ENCODE measurements at regions not wholly inside any gene's neighbourhood (a gene's known extent, or its start where the extent isn't known, plus 50 kb on each side); places are given as distances from the start of the nearest gene placed in this dataset.

DNA sequence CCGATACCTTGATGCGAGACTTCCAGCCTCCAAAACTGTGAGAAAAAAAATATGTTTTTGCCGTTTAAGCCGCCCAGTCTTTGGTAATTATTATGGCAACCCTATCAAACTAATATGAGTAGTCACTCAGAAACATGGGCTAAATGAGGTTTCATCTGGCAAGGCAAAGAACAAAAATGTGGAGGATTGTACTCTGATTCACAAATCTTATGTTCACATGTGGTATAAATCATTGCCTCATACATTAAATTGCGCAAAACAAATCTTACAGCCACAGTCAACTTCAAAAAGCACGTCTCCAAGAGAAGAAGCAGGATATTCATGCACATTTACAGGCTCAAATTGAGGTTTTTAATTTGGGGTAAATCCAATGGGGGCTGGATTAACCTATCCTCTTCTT is 1435.4 kb upstream of the LRRTM1 start:
- Histone ChIP-seq H3K4me3 (no peak overlapping the region), H3K27me3 (no peaks in the 10 kb centered on the region), H3K36me3 (no peaks in the 10 kb centered on the region), H3K27ac (no peak overlapping the region), H3K4me1 (no peaks in the 10 kb centered on the region), H3K9me3 (no peaks in the 10 kb centered on the region)
- DNase-seq, result no peak
- no peak for TF ChIP-seq CTCF (IDR thresholded peaks at IDR 0.05)
- TF ChIP-seq POLR2A (IDR thresholded peaks at IDR 0.05), result no peak

- Histone ChIP-seq H3K27ac (no peak overlapping the region), H3K36me3 (no peaks in the 10 kb centered on the region), H3K4me1 (no peaks in the 10 kb centered on the region)
Measured at GRCh38 chr2:81734981-81735380, 1430.4 kb upstream of the LRRTM1 start.

GRCh38 chr2:81714817-81715216 is 1410.3 kb upstream of the LRRTM1 start:
- Histone ChIP-seq H3K27ac (no peak overlapping the region), H3K36me3 (no peaks in the 10 kb centered on the region), H3K4me3 (no peak overlapping the region), H3K4me1 (no peaks in the 10 kb centered on the region), H3K9me3 (no peaks in the 10 kb centered on the region), H3K27me3 (no peaks in the 10 kb centered on the region)
- no peak for DNase-seq
- TF ChIP-seq POLR2A (IDR thresholded peaks at IDR 0.05) (no peak), CTCF (IDR thresholded peaks at IDR 0.05) (no peak)

More at GRCh38 chr2:81734981-81735380, 1430.4 kb upstream of the LRRTM1 start:
- TF ChIP-seq POLR2A (IDR thresholded peaks at IDR 0.05) (no peak), CTCF (IDR thresholded peaks at IDR 0.05) (no peak)
- Histone ChIP-seq H3K4me3 (no peak overlapping the region), H3K9me3 (no peaks in the 10 kb centered on the region), H3K27me3 (no peaks in the 10 kb centered on the region)
- DNase-seq, result no peak

GRCh38 chr2:81706856-81707255 is 1402.3 kb upstream of the LRRTM1 start:
- Histone ChIP-seq H3K4me3 (no peak overlapping the region), H3K27ac (no peak overlapping the region), H3K36me3 (no peaks in the 10 kb centered on the region), H3K27me3 (no peaks in the 10 kb centered on the region), H3K4me1 (no peaks in the 10 kb centered on the region), H3K9me3 (no peaks in the 10 kb centered on the region)
- DNase-seq, result no peak
- no peak for TF ChIP-seq CTCF (IDR thresholded peaks at IDR 0.05)
- TF ChIP-seq POLR2A (IDR thresholded peaks at IDR 0.05), result no peak

GRCh38 chr2:81703831-81704230 is 1399.3 kb upstream of the LRRTM1 start:
- no peaks in the 10 kb centered on the region for H3K27me3 ChIP-seq
- no peak for TF ChIP-seq CTCF (IDR thresholded peaks at IDR 0.05)
- no peak for TF ChIP-seq POLR2A (IDR thresholded peaks at IDR 0.05)
- no peak for DNase-seq
- no peak overlapping the region for H3K27ac ChIP-seq
- H3K36me3 ChIP-seq, result no peaks in the 10 kb centered on the region
- no peak overlapping the region for H3K4me3 ChIP-seq
- no peaks in the 10 kb centered on the region for H3K4me1 ChIP-seq
- no peaks in the 10 kb centered on the region for H3K9me3 ChIP-seq

DNA sequence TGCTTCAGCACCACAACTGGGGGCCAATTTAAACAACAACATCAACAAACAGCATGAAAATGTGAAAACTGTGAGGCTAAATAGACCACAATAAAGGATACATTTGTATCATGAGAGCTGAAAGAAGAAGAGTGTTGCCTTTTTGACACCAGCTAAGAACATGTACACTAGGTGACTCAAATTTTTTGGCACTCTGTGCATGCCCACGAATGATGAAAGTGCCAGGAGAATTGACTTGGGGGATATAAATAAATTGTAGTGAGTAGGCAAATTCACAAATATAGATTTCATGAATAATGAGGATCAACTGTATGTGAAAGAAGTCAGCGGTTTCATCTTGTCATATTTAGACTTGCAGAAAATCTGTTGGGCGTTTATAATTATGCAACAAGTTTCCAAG is 1388.0 kb upstream of the LRRTM1 start:
- Histone ChIP-seq H3K27me3 (no peaks in the 10 kb centered on the region), H3K27ac (no peak overlapping the region), H3K4me3 (no peak overlapping the region), H3K36me3 (no peaks in the 10 kb centered on the region), H3K9me3 (no peaks in the 10 kb centered on the region), H3K4me1 (no peaks in the 10 kb centered on the region)
- no peak for DNase-seq
- TF ChIP-seq POLR2A (IDR thresholded peaks at IDR 0.05) (no peak), CTCF (IDR thresholded peaks at IDR 0.05) (no peak)
